SU-DHL-6 (cell line): ENCODE measurements at regions not wholly inside any gene's neighbourhood (a gene's known extent, or its start where the extent isn't known, plus 50 kb on each side); places are given as distances from the start of the nearest gene placed in this dataset.

Experiments used
- H2AFZ ChIP-seq: fragments of 200-600 bp; sonication (generic); 2 replicates; pipeline ENCODE4 v1.6.1; 2014; ENCODE audit warnings: low read depth, mild to moderate bottlenecking, moderate library complexity, mixed read lengths, antibody characterized with exemption, low read length; ENCODE audit not compliant: severe bottlenecking
- H3F3A ChIP-seq: fragments of 200-600 bp; shearing (Covaris generic); 2 replicates; pipeline ENCODE4 v1.6.0; 2016; ENCODE audit warnings: antibody characterized with exemption, mild to moderate bottlenecking; ENCODE audit not compliant: insufficient read depth
- H3K27ac ChIP-seq: fragments of 200-600 bp; sonication (generic); 2 replicates; pipeline ENCODE4 v1.5.1; 2016; ENCODE audit warnings: low read depth, mild to moderate bottlenecking, low read length, moderate library complexity, mixed read lengths
- H3K27me3 ChIP-seq: fragments of 200-600 bp; sonication (generic), shearing (Covaris generic); 2 replicates; pipeline ENCODE4 v1.6.0; 2014; ENCODE audit warnings: mild to moderate bottlenecking, low read length
- H3K36me3 ChIP-seq: fragments of 200-600 bp; sonication (generic); 2 replicates; pipeline ENCODE4 v1.6.1; 2014; ENCODE audit warnings: mild to moderate bottlenecking, low read length, mixed read lengths
- H3K4me2 ChIP-seq: fragments of 300-600, 200-600 bp; shearing (Covaris generic), sonication (generic); 2 replicates; pipeline ENCODE4 v1.6.0; 2014; ENCODE audit warnings: low read length, low read depth, mild to moderate bottlenecking; ENCODE audit not compliant: poor library complexity, severe bottlenecking
- H3K4me3 ChIP-seq: fragments of 200-600 bp; sonication (generic); 2 replicates; pipeline ENCODE4 v1.5.1; 2014; ENCODE audit warnings: antibody characterized with exemption, low read length, mild to moderate bottlenecking, mixed read lengths; ENCODE audit not compliant: insufficient read depth, poor library complexity, severe bottlenecking
- H3K79me2 ChIP-seq: fragments of 200-600 bp; sonication (generic); 2 replicates; pipeline ENCODE4 v1.6.1; 2014; ENCODE audit warnings: mild to moderate bottlenecking, low read length, moderate library complexity; ENCODE audit not compliant: insufficient read depth
- H3K9ac ChIP-seq: fragments of 200-600 bp; sonication (generic); 2 replicates; pipeline ENCODE4 v1.7.0; 2014; ENCODE audit warnings: mild to moderate bottlenecking, low read length
- H3K9me2 ChIP-seq: fragments of 200-600 bp; sonication (generic); replicated peaks from 2 replicates; pipeline ENCODE4 v1.6.1; 2014; ENCODE audit warnings: low read length; ENCODE audit not compliant: insufficient read depth
- H3K9me3 ChIP-seq: fragments of 200-600 bp; sonication (generic); 2 replicates; pipeline ENCODE4 v1.6.1; 2014; ENCODE audit warnings: low read length, mixed read lengths; ENCODE audit not compliant: insufficient read depth
- H4K20me1 ChIP-seq: fragments of 200-600 bp; sonication (generic); 2 replicates; pipeline ENCODE4 v1.6.1; 2014; ENCODE audit warnings: low read depth, mild to moderate bottlenecking, antibody characterized with exemption, low read length, moderate library complexity, mixed read lengths
- CTCF ChIP-seq: fragments of 200-600 bp; sonication (generic); IDR thresholded peaks from one replicate; pipeline ENCODE4 v1.5.1; 2017; ENCODE audit warnings: antibody characterized with exemption, mild to moderate bottlenecking, low read length, moderate library complexity; ENCODE audit not compliant: insufficient read depth, poor library complexity, severe bottlenecking
- EZH2phosphoT487 ChIP-seq: fragments of 200-600 bp; sonication (generic), shearing (Covaris generic); conservative IDR thresholded peaks from 2 replicates; pipeline ENCODE4 v1.6.1; 2018; ENCODE audit warnings: mild to moderate bottlenecking, antibody characterized with exemption, low read length, moderate library complexity, mixed read lengths

GRCh38 chr18:77329651-77330050, 80.0 kb downstream of the GALR1 start:
- Histone ChIP-seq H3K9me2 (no peaks in the 10 kb centered on the region), H3K9ac (no peak overlapping the region), H3K79me2 (no peaks in the 10 kb centered on the region), H3K36me3 (no peaks in the 10 kb centered on the region), H3K4me2 (no peak overlapping the region), H4K20me1 (no peaks in the 10 kb centered on the region), H3F3A (no peaks in the 10 kb centered on the region), H3K9me3 (no peaks in the 10 kb centered on the region), H3K4me3 (no peak overlapping the region), H3K27me3 (peaks cover 2% of the 10 kb centered on the region; the same call in 1 of the 2 replicates), H2AFZ (no peak overlapping the region), H3K27ac (no peak overlapping the region)
- no peak for TF ChIP-seq CTCF
- TF ChIP-seq EZH2phosphoT487, result no peak

GRCh38 chr18:77334876-77335275, 85.2 kb downstream of the GALR1 start:
- H3F3A ChIP-seq, result no peaks in the 10 kb centered on the region
- TF ChIP-seq EZH2phosphoT487 (no peak), CTCF (no peak)
- H4K20me1 ChIP-seq, result no peaks in the 10 kb centered on the region
- no peaks in the 10 kb centered on the region for H3K9me3 ChIP-seq
- H3K9ac ChIP-seq, result no peak overlapping the region
- H3K4me3 ChIP-seq, result no peak overlapping the region
- no peaks in the 10 kb centered on the region for H3K36me3 ChIP-seq
- H3K27me3 ChIP-seq, result peaks cover 2% of the 10 kb centered on the region; the same call in 1 of the 2 replicates
- H3K79me2 ChIP-seq, result no peaks in the 10 kb centered on the region
- H2AFZ ChIP-seq, result no peak overlapping the region
- H3K27ac ChIP-seq, result no peak overlapping the region
- H3K9me2 ChIP-seq, result no peaks in the 10 kb centered on the region
- no peak overlapping the region for H3K4me2 ChIP-seq

GRCh38 chr18:77337604-77338003, 88.0 kb downstream of the GALR1 start:
- H3K27ac ChIP-seq, result no peak overlapping the region
- no peaks in the 10 kb centered on the region for H4K20me1 ChIP-seq
- H3K9ac ChIP-seq, result no peak overlapping the region
- H3K9me3 ChIP-seq, result no peaks in the 10 kb centered on the region
- H3K4me3 ChIP-seq, result no peak overlapping the region
- H3K79me2 ChIP-seq, result no peaks in the 10 kb centered on the region
- no peaks in the 10 kb centered on the region for H3K9me2 ChIP-seq
- H3F3A ChIP-seq, result no peaks in the 10 kb centered on the region
- TF ChIP-seq CTCF (no peak), EZH2phosphoT487 (no peak)
- no peaks in the 10 kb centered on the region for H3K27me3 ChIP-seq
- H2AFZ ChIP-seq, result no peak overlapping the region
- no peak overlapping the region for H3K4me2 ChIP-seq
- H3K36me3 ChIP-seq, result no peaks in the 10 kb centered on the region
